ENCODE measurements at regions not wholly inside any gene's neighbourhood (a gene's known extent, or its start where the extent isn't known, plus 50 kb on each side); places are given as distances from the start of the nearest gene placed in this dataset.
"Not testable (repeated sequence)": the region's sequence is repeated elsewhere in the genome, so short reads cannot be mapped to it uniquely, and the experiment has no call there.

DNA sequence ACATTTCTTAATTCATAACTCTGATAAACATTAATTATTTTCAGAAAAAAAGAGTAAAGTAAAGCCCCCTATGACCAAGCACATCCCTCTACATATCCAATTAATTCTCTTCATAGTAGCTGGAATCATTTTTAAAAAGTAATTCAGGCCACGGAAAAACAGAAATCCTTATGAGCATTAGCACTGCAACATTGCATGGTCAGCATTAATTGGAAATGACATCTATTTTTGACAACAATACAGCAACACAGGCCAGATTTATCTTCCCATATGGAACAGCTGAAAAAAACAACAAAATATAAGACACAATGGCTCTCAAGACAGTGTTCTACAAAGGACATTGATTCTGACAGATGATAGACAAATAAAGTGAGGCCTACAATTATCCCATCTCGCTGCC lies 236.6 kb downstream of the TMA16 start:
- Histone ChIP-seq H3K4me1 (ENCODE audit: insufficient read depth, low read length) (no peaks in the 10 kb centered on the region), H3K27ac (ENCODE audit: low read depth, low read length) (no peak overlapping the region), H3K9ac (ENCODE audit: low read depth, low read length) (no peak overlapping the region), H3K9me3 (ENCODE audit: insufficient read depth, low read depth, low read length) (peaks cover 26% of the 10 kb centered on the region), H3K27me3 (ENCODE audit: insufficient read depth, low read length) (no peaks in the 10 kb centered on the region), H3K4me3 (ENCODE audit: low read length) (no peak overlapping the region), H3K36me3 (ENCODE audit: insufficient read depth, low read length) (no peaks in the 10 kb centered on the region)
- WGBS: 90% methylated on average over 2 of the region's 2 CpGs

DNA sequence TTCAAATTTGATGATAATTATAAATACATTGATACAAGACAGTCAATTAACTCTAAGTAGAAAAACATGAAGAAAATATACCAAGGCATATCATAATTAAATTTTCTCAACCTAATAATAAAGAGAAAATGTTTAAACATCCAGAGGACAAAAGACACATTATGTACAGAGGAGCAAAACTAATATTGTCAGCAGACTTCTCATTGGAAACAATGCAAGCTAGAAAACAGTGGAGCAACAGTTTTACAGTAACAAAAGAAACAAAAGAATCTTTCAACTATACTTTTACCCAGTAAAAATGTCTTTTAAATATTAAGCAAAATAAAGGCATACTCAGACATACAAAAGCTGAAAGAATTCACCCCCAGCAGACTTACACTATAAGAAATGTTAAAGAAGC lies 238.0 kb downstream of the TMA16 start:
- no peaks in the 10 kb centered on the region for H3K27me3 ChIP-seq (ENCODE audit: insufficient read depth, low read length)
- H3K9me3 ChIP-seq (ENCODE audit: insufficient read depth, low read depth, low read length): peaks cover 21% of the 10 kb centered on the region; the same call in 1 of the 2 replicates
- H3K4me1 ChIP-seq (ENCODE audit: insufficient read depth, low read length): no peaks in the 10 kb centered on the region
- no peaks in the 10 kb centered on the region for H3K36me3 ChIP-seq (ENCODE audit: insufficient read depth, low read length)
- H3K9ac ChIP-seq (ENCODE audit: low read depth, low read length): no peak overlapping the region
- no peak overlapping the region for H3K27ac ChIP-seq (ENCODE audit: low read depth, low read length)
- H3K4me3 ChIP-seq (ENCODE audit: low read length): no peak overlapping the region

DNA sequence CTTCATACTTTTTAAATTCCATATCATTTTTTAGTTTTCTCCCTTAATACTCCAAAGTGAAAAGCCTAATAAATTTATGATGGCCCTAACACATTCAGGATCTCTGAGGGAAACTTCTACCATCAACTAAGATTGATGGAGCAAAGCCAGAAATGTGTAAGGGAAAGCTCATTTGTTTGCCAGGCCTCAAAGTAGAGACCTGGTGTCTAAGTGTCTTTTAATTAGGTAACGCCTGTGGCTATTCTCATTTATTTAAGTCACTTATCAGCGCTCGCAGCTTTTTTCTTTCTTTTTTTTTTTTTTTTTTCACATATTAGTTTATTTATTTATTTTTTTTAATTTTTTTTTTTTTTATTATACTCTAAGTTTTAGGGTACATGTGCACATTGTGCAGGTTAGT lies 242.4 kb downstream of the TMA16 start:
- 100% methylated on average over 1 of the region's 3 CpGs for WGBS
- H3K9ac ChIP-seq (ENCODE audit: low read depth, low read length): no peak overlapping the region
- peaks cover 3% of the 10 kb centered on the region; the same call in 1 of the 2 replicates for H3K9me3 ChIP-seq (ENCODE audit: insufficient read depth, low read depth, low read length)
- no peaks in the 10 kb centered on the region for H3K27me3 ChIP-seq (ENCODE audit: insufficient read depth, low read length)
- no peaks in the 10 kb centered on the region for H3K36me3 ChIP-seq (ENCODE audit: insufficient read depth, low read length)
- no peak overlapping the region for H3K27ac ChIP-seq (ENCODE audit: low read depth, low read length)
- no peaks in the 10 kb centered on the region for H3K4me1 ChIP-seq (ENCODE audit: insufficient read depth, low read length)
- H3K4me3 ChIP-seq (ENCODE audit: low read length): no peak overlapping the region

DNA sequence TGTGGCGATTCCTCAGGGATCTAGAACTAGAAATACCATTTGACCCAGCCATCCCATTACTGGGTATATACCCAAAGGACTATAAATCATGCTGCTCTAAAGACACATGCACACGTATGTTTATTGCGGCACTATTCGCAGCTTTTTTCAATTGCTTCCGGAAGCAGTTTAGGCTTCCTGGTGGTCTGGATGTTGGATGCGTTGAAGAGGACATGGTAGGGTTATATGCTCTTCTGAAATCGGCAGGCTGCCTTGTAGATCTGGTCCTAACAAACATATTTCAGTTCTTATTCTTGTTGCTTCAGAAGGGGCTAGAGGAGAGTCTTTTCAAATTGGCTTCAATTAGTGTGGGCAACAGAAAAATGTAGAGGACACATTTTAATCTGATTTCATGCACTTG lies 243.4 kb downstream of the TMA16 start:
- not testable (repeated sequence) for H3K36me3 ChIP-seq (ENCODE audit: insufficient read depth, low read length); H3K9me3 ChIP-seq (ENCODE audit: insufficient read depth, low read depth, low read length); H3K9ac ChIP-seq (ENCODE audit: low read depth, low read length); H3K4me3 ChIP-seq (ENCODE audit: low read length); H3K27ac ChIP-seq (ENCODE audit: low read depth, low read length); H3K27me3 ChIP-seq (ENCODE audit: insufficient read depth, low read length); H3K4me1 ChIP-seq (ENCODE audit: insufficient read depth, low read length)
- WGBS: 94% methylated on average over 6 of the region's 7 CpGs

DNA sequence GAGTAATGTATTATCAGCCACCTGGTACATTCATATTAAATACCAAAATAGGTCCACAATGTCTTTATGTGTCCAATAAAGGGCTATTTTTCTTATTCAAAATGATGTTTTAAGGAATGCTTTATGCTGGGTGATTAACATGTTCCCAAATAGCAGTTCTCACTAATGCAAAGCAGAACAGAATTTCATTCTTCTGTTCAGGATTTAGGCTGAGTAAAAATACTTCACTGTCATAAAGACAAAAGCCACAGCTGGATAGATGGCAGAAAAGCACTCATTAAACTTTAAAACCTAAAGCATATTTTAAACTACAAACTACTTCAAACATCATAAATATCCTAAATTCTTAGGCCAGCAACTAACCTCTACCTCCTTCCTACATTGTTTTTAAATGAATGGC lies 244.0 kb downstream of the TMA16 start:
- no peak overlapping the region for H3K27ac ChIP-seq (ENCODE audit: low read depth, low read length)
- no peaks in the 10 kb centered on the region for H3K9me3 ChIP-seq (ENCODE audit: insufficient read depth, low read depth, low read length)
- H3K4me3 ChIP-seq (ENCODE audit: low read length): no peak overlapping the region
- H3K27me3 ChIP-seq (ENCODE audit: insufficient read depth, low read length): no peaks in the 10 kb centered on the region
- H3K36me3 ChIP-seq (ENCODE audit: insufficient read depth, low read length): no peaks in the 10 kb centered on the region
- no peak overlapping the region for H3K9ac ChIP-seq (ENCODE audit: low read depth, low read length)
- H3K4me1 ChIP-seq (ENCODE audit: insufficient read depth, low read length): no peaks in the 10 kb centered on the region

DNA sequence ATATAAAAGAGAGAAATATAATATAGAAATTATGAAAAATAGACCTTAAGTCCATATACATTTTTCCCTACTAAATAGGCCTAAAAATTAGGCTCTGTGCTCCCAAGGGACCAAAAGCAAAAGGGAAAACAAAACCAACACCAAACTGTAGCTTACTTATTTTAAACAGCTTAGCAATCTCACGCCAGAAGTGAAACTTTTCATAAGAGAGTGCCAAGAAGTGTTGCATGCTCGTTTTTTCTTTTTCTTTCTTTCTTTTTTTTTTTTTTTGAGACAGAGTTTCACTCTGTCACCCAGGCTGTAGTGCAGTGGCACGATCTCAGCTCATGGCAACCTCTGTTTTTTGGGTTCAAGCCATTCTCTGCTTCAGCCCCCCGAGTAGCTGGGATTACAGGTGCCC lies 250.4 kb downstream of the TMA16 start:
- Histone ChIP-seq H3K4me1 (ENCODE audit: insufficient read depth, low read length) (no peaks in the 10 kb centered on the region), H3K9me3 (ENCODE audit: insufficient read depth, low read depth, low read length) (peaks cover 18% of the 10 kb centered on the region), H3K27me3 (ENCODE audit: insufficient read depth, low read length) (no peaks in the 10 kb centered on the region), H3K9ac (ENCODE audit: low read depth, low read length) (no peak overlapping the region), H3K4me3 (ENCODE audit: low read length) (no peak overlapping the region), H3K27ac (ENCODE audit: low read depth, low read length) (no peak overlapping the region), H3K36me3 (ENCODE audit: insufficient read depth, low read length) (no peaks in the 10 kb centered on the region)
- WGBS: 89% methylated on average over 4 of the region's 4 CpGs

DNA sequence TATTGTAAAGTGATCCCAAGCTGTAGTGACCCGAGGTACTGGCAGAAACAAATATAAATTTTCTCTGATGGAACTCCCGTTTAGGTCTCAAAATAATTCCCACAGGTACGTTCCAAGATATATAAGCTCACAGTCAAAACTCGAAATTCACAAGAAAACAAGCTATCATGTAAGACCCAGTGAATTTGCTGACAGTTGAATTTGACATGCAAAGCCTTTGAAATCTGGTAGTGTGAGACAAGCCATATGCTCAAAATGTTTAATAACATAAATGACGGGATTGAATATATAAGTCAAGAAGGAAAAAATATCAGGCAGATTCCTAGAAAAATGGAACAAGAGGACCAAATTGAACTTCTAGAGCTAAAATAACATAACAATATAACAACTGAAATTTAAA lies 252.8 kb downstream of the TMA16 start:
- H3K4me1 ChIP-seq (ENCODE audit: insufficient read depth, low read length): no peaks in the 10 kb centered on the region
- H3K27me3 ChIP-seq (ENCODE audit: insufficient read depth, low read length): no peaks in the 10 kb centered on the region
- H3K27ac ChIP-seq (ENCODE audit: low read depth, low read length): no peak overlapping the region
- H3K9ac ChIP-seq (ENCODE audit: low read depth, low read length): no peak overlapping the region
- H3K36me3 ChIP-seq (ENCODE audit: insufficient read depth, low read length): no peaks in the 10 kb centered on the region
- H3K4me3 ChIP-seq (ENCODE audit: low read length): no peak overlapping the region
- 94% methylated on average over 4 of the region's 5 CpGs for WGBS
- peaks cover 18% of the 10 kb centered on the region for H3K9me3 ChIP-seq (ENCODE audit: insufficient read depth, low read depth, low read length)

DNA sequence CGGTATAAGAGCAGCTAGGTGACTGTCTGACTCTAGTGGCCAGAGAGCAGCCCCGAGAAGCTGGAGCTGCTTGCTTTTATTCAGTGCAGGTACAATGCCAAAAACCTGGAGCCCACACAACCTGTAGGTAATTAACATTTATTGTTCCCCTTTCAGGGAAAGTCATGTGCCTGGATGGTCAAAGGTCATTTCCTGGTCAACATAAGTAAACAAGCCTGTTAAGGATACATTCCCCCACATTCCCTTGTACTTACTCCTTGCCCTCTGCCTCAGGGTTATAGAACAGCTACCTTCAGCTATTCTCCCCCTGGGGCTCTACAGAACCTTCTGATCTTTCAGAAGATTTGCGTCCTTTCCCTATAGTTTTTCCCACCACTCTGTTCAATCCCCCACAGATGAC lies 253.4 kb downstream of the TMA16 start:
- Histone ChIP-seq H3K4me3 (ENCODE audit: low read length) (no peak overlapping the region), H3K27me3 (ENCODE audit: insufficient read depth, low read length) (no peaks in the 10 kb centered on the region), H3K9ac (ENCODE audit: low read depth, low read length) (no peak overlapping the region), H3K4me1 (ENCODE audit: insufficient read depth, low read length) (no peaks in the 10 kb centered on the region), H3K9me3 (ENCODE audit: insufficient read depth, low read depth, low read length) (peaks cover 18% of the 10 kb centered on the region), H3K27ac (ENCODE audit: low read depth, low read length) (no peak overlapping the region), H3K36me3 (ENCODE audit: insufficient read depth, low read length) (no peaks in the 10 kb centered on the region)
- 88% methylated on average over 3 of the region's 3 CpGs for WGBS

DNA sequence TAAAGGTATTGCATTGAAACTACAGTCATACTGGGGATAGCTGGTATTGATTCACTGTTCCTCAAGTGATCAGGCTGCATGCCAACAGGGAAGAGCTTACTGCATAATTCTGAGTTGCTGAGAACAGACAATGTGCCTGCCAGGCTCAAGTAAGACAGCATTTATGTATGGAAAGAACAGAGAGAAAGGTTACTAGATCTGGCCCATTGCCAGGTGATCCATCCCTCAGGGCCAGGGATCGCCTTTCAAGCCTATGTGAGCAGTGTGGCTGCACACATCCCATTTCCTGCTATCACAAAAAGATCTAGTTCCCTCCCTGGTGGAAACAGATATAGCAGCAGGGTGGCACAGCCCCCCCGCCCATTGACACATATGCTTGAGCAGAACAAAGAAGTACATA lies 254.0 kb downstream of the TMA16 start:
- H3K4me1 ChIP-seq (ENCODE audit: insufficient read depth, low read length): no peaks in the 10 kb centered on the region
- no peak overlapping the region for H3K4me3 ChIP-seq (ENCODE audit: low read length)
- WGBS: 93% methylated on average over 2 of the region's 2 CpGs
- H3K9me3 ChIP-seq (ENCODE audit: insufficient read depth, low read depth, low read length): peaks cover 18% of the 10 kb centered on the region
- H3K9ac ChIP-seq (ENCODE audit: low read depth, low read length): no peak overlapping the region
- no peak overlapping the region for H3K27ac ChIP-seq (ENCODE audit: low read depth, low read length)
- no peaks in the 10 kb centered on the region for H3K27me3 ChIP-seq (ENCODE audit: insufficient read depth, low read length)
- no peaks in the 10 kb centered on the region for H3K36me3 ChIP-seq (ENCODE audit: insufficient read depth, low read length)

DNA sequence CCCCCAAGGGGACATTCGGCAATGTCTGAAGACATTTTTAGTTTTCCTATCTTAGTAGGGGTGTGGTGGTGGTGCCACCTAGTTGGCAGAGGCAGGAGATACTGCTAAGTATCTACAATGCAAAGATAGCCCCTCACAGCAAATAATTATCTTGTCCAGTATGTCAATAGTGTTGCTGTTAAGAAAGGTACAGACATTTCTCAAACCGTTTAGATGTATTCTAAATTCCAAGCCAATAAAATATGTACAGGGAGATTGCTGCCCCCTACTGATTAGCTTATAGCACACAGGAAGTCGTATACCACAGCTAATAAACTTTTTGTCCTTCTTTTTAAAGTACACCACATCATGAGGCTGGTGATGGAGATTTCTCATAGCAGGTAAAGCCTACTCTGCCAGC lies 260.5 kb downstream of the TMA16 start:
- H3K9me3 ChIP-seq (ENCODE audit: insufficient read depth, low read depth, low read length): no peaks in the 10 kb centered on the region
- WGBS: 68% methylated on average over 2 of the region's 3 CpGs
- H3K4me3 ChIP-seq (ENCODE audit: low read length): no peak overlapping the region
- no peaks in the 10 kb centered on the region for H3K27me3 ChIP-seq (ENCODE audit: insufficient read depth, low read length)
- H3K27ac ChIP-seq (ENCODE audit: low read depth, low read length): no peak overlapping the region
- H3K4me1 ChIP-seq (ENCODE audit: insufficient read depth, low read length): no peaks in the 10 kb centered on the region
- H3K36me3 ChIP-seq (ENCODE audit: insufficient read depth, low read length): no peaks in the 10 kb centered on the region
- no peak overlapping the region for H3K9ac ChIP-seq (ENCODE audit: low read depth, low read length)

DNA sequence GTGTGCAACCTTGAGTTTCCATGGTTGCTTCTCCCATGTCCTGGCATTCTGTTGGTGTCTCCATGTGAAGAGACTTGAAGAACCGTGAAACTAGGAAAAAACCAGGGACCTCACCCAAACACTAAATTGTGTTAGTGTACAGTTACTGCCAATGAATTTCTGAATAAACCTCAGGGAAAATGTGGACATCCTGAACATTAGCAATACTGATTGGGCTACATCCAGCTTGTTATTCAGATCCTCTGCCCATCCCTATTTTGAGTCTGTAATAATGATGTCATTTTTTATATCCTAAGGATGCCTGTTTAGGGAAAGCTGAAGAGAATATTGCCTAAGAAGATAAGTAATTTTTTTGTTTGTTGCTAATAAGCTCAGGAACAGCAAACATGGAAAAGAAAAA lies 262.7 kb downstream of the TMA16 start:
- Histone ChIP-seq H3K27ac (ENCODE audit: low read depth, low read length) (no peak overlapping the region), H3K4me3 (ENCODE audit: low read length) (no peak overlapping the region), H3K27me3 (ENCODE audit: insufficient read depth, low read length) (no peaks in the 10 kb centered on the region), H3K9me3 (ENCODE audit: insufficient read depth, low read depth, low read length) (no peaks in the 10 kb centered on the region), H3K4me1 (ENCODE audit: insufficient read depth, low read length) (no peaks in the 10 kb centered on the region), H3K9ac (ENCODE audit: low read depth, low read length) (no peak overlapping the region), H3K36me3 (ENCODE audit: insufficient read depth, low read length) (no peaks in the 10 kb centered on the region)
- WGBS: 100% methylated on average over 1 of the region's 1 CpG

DNA sequence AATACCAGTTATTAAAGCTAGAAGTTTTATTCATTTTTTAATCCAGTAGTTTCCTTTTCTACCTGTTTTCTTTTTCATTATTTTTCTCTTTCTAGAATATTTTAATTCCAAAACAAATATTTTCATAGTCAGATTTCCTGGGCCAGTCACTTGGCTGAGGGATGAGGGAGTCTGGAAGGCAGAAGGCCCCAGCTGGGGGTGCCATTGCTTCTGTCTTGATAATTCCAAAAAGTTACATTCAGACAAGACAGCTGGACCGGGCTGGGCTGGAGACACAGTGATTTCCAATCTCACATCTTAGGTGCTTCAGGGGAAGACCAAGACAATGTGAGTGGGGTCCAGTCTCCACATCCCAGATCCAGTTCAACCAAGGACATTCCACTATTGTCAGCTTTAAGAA lies 263.5 kb downstream of the TMA16 start:
- Histone ChIP-seq H3K27me3 (ENCODE audit: insufficient read depth, low read length) (no peaks in the 10 kb centered on the region), H3K9me3 (ENCODE audit: insufficient read depth, low read depth, low read length) (no peaks in the 10 kb centered on the region), H3K36me3 (ENCODE audit: insufficient read depth, low read length) (no peaks in the 10 kb centered on the region), H3K27ac (ENCODE audit: low read depth, low read length) (no peak overlapping the region), H3K4me3 (ENCODE audit: low read length) (no peak overlapping the region), H3K4me1 (ENCODE audit: insufficient read depth, low read length) (no peaks in the 10 kb centered on the region), H3K9ac (ENCODE audit: low read depth, low read length) (no peak overlapping the region)
- 86% methylated on average over 1 of the region's 1 CpG for WGBS
